ENCODE measurements at regions not wholly inside any gene's neighbourhood (a gene's known extent, or its start where the extent isn't known, plus 50 kb on each side); places are given as distances from the start of the nearest gene placed in this dataset.
"Not testable (repeated sequence)": the region's sequence is repeated elsewhere in the genome, so short reads cannot be mapped to it uniquely, and the experiment has no call there.

GRCh38 chr1:91207691-91208090 lies 185.9 kb upstream of the ZNF644 start:
- H3K4me3 ChIP-seq (ENCODE audit: low read depth, low read length); DNase-seq (ENCODE audit: low read depth): not testable (repeated sequence)

- not testable (repeated sequence) for DNase-seq (ENCODE audit: low read depth); H3K4me3 ChIP-seq (ENCODE audit: low read depth, low read length)
Measured at GRCh38 chr1:91204150-91204549, 182.3 kb upstream of the ZNF644 start.

GRCh38 chr1:91201694-91202093 lies 179.9 kb upstream of the ZNF644 start:
- no peak for TF ChIP-seq CTCF (IDR thresholded peaks at IDR 0.05; ENCODE audit: low read depth, low read length, missing control alignments)
- no peak overlapping the region for H3K4me3 ChIP-seq (ENCODE audit: low read depth, low read length)
- DNase-seq (ENCODE audit: low read depth) = no peak

- no peak for DNase-seq (ENCODE audit: low read depth)
Measured at GRCh38 chr1:91201176-91201575, 179.3 kb upstream of the ZNF644 start.

GRCh38 chr1:91200675-91201074 lies 178.8 kb upstream of the ZNF644 start:
- DNase-seq (ENCODE audit: low read depth) = no peak
- no peak for TF ChIP-seq CTCF (IDR thresholded peaks at IDR 0.05; ENCODE audit: low read depth, low read length, missing control alignments)
- H3K4me3 ChIP-seq (ENCODE audit: low read depth, low read length) = no peak overlapping the region

More at GRCh38 chr1:91201176-91201575, 179.3 kb upstream of the ZNF644 start:
- no peak for TF ChIP-seq CTCF (IDR thresholded peaks at IDR 0.05; ENCODE audit: low read depth, low read length, missing control alignments)
- no peak overlapping the region for H3K4me3 ChIP-seq (ENCODE audit: low read depth, low read length)

- TF ChIP-seq CTCF (IDR thresholded peaks at IDR 0.05; ENCODE audit: low read depth, low read length, missing control alignments) = no peak
- no peak overlapping the region for H3K4me3 ChIP-seq (ENCODE audit: low read depth, low read length)
- no peak for DNase-seq (ENCODE audit: low read depth)
Measured at GRCh38 chr1:91199988-91200387, 178.2 kb upstream of the ZNF644 start.

- H3K4me3 ChIP-seq (ENCODE audit: low read depth, low read length) = no peak overlapping the region
- TF ChIP-seq CTCF (IDR thresholded peaks at IDR 0.05; ENCODE audit: low read depth, low read length, missing control alignments) = no peak
- DNase-seq (ENCODE audit: low read depth) = no peak
Measured at GRCh38 chr1:91190996-91191395, 169.2 kb upstream of the ZNF644 start.

GRCh38 chr1:91189096-91189495 lies 167.3 kb upstream of the ZNF644 start:
- H3K4me3 ChIP-seq (ENCODE audit: low read depth, low read length) = no peak overlapping the region
- DNase-seq (ENCODE audit: low read depth) = no peak
- no peak for TF ChIP-seq CTCF (IDR thresholded peaks at IDR 0.05; ENCODE audit: low read depth, low read length, missing control alignments)

- not testable (repeated sequence) for DNase-seq (ENCODE audit: low read depth); H3K4me3 ChIP-seq (ENCODE audit: low read depth, low read length)
Measured at GRCh38 chr1:91182807-91183206, 161.0 kb upstream of the ZNF644 start.
